ENCODE measurements at regions not wholly inside any gene's neighbourhood (a gene's known extent, or its start where the extent isn't known, plus 50 kb on each side); places are given as distances from the start of the nearest gene placed in this dataset.
"Not testable (repeated sequence)": the region's sequence is repeated elsewhere in the genome, so short reads cannot be mapped to it uniquely, and the experiment has no call there.

GRCh38 chr3:165716592-165716991 is 120.6 kb downstream of the BCHE start:
- no peak for DNase-seq (ENCODE audit: low read depth, low spot score)

DNA sequence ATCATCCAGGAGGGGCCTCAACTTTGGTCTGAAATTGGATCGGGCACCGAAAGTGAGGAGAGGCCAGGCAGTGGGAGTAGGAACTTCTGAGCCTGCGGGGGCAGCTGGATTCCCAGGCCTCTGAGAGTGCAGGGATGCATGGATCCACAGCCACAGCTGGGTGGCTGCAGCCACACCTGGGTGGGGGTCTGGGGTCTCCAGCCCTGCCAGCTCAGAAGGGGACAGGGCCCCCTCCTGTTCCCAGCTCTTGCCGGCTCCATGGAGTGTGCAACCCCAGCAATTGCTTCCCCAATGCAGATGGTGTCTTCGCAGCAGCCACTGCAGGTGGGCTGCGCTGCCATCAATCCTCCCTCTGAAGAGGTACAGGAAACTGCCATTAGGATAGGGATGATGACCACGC is 123.7 kb downstream of the BCHE start:
- no peak for DNase-seq (ENCODE audit: low read depth, low spot score)

GRCh38 chr3:165712382-165712781 is 124.8 kb downstream of the BCHE start:
- DNase-seq (ENCODE audit: low read depth, low spot score): no peak

GRCh38 chr3:165697910-165698309 is 139.3 kb downstream of the BCHE start:
- no peak for DNase-seq (ENCODE audit: low read depth, low spot score)

DNA sequence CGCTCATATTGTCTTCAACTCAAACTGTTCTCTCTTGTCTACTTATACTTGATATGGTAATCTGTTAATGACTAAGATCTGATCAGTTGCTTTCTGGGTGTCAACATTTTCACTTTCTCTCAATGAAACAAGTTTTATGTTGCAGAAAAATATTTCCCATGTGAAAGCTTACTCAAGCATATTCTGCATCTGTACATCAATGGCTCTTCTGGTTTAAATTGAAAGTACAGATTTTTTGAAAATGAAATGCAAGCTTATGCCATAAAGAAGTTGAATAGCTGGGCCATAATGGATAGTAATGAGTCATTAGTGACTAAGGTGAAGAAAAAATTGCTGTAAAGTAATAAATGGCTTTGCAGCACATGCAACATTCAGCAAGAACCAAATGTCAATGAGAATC is 140.7 kb downstream of the BCHE start:
- no peak for DNase-seq (ENCODE audit: low read depth, low spot score)

DNA sequence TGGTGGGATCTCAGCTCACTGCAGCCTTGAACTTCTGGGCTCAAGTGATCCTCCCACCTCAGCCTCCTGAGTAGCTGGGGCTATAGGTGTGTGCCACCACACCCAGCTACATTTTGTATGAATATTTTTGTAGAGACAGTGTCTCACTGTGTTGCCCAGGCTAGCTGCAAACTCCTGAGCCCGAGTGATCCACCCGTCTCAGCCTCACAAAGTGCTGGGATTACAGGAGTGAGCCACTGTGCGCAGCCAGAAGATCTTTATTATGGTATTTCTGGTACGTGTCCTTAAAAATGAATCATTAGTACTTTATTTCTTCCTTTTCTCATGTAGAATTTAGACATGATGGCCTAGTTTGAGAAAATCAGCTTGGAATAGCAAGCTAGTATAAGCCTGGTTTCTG is 153.3 kb downstream of the BCHE start:
- no peak for DNase-seq (ENCODE audit: low read depth, low spot score)

- DNase-seq (ENCODE audit: low read depth, low spot score): no peak
These were observed 154.5 kb downstream of the BCHE start for GRCh38 chr3:165682734-165683133.

DNA sequence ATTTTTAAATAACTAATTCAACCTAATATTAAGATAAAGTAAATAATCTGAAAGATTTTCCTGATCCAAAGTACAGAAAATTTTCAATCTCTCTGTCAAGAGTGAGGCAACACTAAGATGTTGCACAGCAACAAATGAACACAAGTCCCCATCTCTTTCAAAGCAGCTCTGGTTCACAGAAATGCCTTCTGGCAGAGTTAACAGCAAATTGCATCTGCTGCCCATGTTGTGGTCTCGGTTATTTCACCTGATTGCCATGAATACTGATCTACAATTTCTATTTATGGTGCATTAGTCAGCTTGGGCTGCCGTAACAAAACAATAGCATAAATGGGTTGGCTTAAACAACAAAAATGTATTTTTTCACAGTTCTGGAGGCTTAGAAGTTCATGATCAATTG is 167.3 kb downstream of the BCHE start:
- DNase-seq (ENCODE audit: low read depth, low spot score): no peak

GRCh38 chr3:165669504-165669903 is 167.7 kb downstream of the BCHE start:
- DNase-seq (ENCODE audit: low read depth, low spot score): no peak

DNA sequence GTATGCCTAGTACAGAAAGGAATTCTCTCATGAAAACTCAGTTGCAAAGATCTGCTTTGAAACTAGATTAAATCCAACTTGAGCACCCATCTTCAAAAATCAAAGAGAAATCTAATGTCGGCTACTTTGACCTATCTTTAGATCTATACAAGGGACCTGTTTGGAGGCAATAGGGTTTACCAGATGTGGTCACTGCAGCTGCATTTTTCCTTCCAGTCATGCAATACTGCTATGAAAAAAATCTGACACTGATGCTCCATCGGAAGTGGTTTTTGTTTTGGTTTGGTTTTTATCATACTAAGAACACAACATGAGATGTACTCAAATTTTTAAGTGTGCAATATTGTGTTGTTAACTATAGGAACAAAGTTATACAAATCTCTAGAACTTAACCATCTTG is 169.5 kb downstream of the BCHE start:
- no peak for DNase-seq (ENCODE audit: low read depth, low spot score)

GRCh38 chr3:165658027-165658426 is 179.2 kb downstream of the BCHE start:
- no peak for DNase-seq (ENCODE audit: low read depth, low spot score)

DNA sequence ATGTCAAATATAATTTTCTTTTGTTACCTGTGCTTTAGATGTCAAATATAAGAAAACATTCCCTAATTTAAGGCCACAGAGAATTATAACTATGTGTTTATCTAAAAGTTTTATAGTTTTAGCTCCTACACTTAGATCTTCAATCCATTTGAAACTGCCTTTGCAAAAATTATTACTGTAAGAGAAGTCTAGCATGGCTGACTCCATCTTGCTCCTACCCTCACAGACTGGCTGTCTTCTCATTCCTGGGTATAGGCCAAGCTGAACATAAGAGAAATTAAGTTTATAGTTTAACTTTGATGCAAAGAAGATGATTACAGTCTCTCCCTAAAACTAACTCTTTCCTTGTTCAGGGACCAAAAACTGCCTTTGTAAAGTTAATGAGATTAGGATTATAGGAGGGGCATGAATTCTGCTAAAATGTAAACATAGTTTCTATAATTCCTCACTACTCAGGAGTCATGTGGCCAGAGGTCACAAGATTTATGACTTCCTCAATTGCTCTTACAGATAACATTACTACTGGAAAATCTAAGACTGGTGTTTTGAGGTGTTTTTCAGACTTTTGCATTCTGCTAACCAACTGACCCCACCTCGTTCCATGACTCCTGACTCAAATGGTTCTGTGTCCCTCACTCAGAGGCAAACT is 184.0 kb downstream of the BCHE start:
- no peak for DNase-seq (ENCODE audit: low read depth, low spot score)

DNA sequence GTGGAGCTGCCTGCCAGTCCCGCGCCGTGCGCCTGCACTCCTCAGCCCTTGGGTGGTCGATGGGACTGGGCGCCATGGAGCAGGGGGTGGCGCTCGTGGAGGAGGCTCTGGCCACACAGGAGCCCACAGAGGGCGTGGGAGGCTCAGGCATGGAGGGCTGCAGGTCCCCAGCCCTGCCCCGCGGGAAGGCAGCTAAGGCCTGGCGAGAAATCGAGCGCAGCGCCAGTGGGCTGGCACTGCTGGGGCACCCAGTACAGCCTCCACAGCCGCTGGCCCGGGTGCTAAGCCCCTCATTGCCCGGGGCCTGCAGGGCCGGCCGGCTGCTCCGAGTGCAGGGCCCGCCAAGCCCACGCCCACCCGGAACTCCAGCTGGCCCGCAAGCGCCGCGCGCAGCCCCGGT is 187.9 kb downstream of the BCHE start:
- DNase-seq (ENCODE audit: low read depth, low spot score): not testable (repeated sequence)

DNA sequence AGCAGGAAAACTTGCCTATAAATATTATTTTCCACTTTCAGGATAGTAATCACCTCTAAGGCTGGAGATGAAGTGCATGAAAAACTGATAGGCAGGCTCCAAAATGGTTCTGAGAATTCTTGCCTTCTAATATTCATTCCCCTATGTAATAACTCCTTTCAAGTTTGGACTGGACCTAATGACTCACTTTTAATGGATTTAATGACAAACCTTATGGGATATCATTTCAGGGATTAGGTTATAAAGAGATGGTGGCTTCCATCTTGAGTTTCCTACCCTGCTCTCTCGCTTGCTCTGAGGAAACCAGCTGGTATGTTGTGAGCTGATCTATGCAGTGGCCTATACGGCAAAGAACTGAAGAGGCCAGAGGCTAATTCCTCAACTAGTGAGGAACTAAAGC is 192.0 kb downstream of the BCHE start:
- no peak for DNase-seq (ENCODE audit: low read depth, low spot score)

DNA sequence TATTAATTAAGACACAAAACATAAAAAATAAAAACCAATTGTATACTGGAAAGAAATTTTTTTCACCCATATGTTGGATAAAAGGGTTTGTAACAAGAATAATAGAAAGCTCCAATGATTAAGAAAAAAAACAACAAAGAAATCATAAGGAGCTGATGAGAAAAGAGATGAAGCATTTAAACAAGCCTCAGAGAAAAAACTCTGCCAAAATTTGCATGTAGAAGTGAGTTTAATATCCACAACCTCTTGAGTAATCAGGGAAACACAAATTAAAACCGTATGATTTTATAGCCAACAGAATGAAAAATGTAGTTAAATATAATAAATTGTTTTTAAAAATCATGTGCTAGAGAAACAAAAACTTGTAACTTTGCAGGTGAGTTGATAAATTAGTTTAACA is 192.9 kb downstream of the BCHE start:
- DNase-seq (ENCODE audit: low read depth, low spot score): no peak

- no peak for DNase-seq (ENCODE audit: low read depth, low spot score)
These were observed 193.8 kb downstream of the BCHE start for GRCh38 chr3:165643425-165643824.

- no peak for DNase-seq (ENCODE audit: low read depth, low spot score)
These were observed 194.3 kb downstream of the BCHE start for GRCh38 chr3:165642761-165643420.

GRCh38 chr3:165641569-165642310 is 195.5 kb downstream of the BCHE start:
- DNase-seq (ENCODE audit: low read depth, low spot score): no peak

GRCh38 chr3:165640970-165641369 is 196.3 kb downstream of the BCHE start:
- no peak for DNase-seq (ENCODE audit: low read depth, low spot score)

DNA sequence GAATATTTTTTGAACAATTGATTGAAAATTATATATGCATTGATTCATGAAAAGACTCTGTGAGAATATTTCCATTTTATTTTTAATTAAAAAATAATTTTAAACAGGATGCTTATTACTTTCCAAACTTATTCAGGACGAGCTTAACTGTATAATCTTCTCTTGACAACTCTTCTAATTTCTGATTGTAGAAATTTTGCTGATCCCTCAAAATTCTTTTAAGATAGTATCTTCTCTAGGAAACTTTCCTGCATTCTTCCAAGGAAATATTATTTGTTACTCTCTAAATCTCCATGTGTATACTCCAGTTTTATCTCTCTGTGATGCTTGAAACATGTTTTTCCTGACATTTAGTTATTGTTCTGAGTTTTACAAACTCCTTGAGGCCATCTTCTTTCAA is 197.2 kb downstream of the BCHE start:
- no peak for DNase-seq (ENCODE audit: low read depth, low spot score)

DNA sequence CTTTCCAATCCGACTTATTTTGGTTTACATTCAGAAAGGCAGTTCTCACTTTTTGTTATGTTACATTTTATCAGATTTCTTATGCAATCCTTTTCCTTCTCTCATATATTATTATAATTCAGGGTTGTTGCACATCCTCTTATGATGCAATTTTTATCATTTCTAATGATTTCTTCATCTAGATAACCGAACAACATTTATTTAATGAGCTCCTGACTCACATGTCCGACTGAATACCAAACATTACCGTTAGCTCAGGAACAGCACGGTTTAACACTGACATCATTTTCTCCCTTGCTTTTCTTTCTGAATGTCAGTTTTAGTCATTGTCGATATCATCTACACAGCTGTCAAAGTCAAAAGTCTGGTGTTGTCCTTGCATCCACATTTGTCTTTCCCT is 199.2 kb downstream of the BCHE start:
- no peak for DNase-seq (ENCODE audit: low read depth, low spot score)

DNA sequence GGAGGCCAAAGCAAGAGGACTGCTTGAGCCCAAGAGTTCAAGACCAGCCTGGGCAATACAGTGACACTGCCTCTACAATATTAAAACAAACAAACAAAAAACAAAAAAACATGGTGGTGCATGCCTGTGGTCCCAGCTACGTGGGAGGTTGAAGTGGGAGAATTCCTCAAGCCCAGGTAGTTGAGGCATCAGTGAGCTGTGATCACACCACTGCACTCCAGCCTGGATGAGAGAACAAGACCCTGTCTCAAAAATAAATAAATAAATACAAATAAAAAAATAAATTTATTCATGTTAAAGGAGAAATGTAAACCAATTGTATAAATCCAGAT is 200.6 kb downstream of the BCHE start:
- no peak for DNase-seq (ENCODE audit: low read depth, low spot score)

Measured in ELF-1 (cell line).